A673 (cell line): ENCODE measurements at regions not wholly inside any gene's neighbourhood (a gene's known extent, or its start where the extent isn't known, plus 50 kb on each side); places are given as distances from the start of the nearest gene placed in this dataset.

Experiments
- BruUV-seq: library from RNA; stranded (reverse); fragments of 400-500 nt; replicated peaks from 2 replicates; lab custom pipeline; 2021; lab: Mats Ljungman, UMichigan
- CTCF ChIA-PET: fragments of 300-600 bp; sonication (Branson Sonifier 250); formaldehyde crosslinking; loops from one replicate; lab custom pipeline; 2022; ENCODE audit warnings: antibody characterized with exemption; lab: Charles Lee
- POLR2A ChIA-PET: fragments of 300-600 bp; sonication (Branson Sonifier 250); formaldehyde crosslinking; loops from one replicate; lab custom pipeline; 2022; ENCODE audit warnings: antibody characterized with exemption; ENCODE audit not compliant: low non-redundant PET; lab: Charles Lee
- DNase-seq: peaks from one replicate; pipeline ENCODE4 v3.0.0-alpha.2; 2015; ENCODE audit warnings: low spot score
- H3K27ac ChIP-seq: fragments of 200-600 bp; sonication (generic); 2 replicates; pipeline ENCODE4 v1.5.1; 2016; ENCODE audit warnings: mixed run types, low read depth, mild to moderate bottlenecking, mixed read lengths, antibody characterized with exemption, low read length; ENCODE audit not compliant: poor library complexity, severe bottlenecking
- H3K27me3 ChIP-seq: fragments of 200-600 bp; sonication (generic); replicated peaks from 2 replicates; pipeline ENCODE4 v1.6.1; 2017; ENCODE audit warnings: mixed run types, low read depth, mild to moderate bottlenecking, mixed read lengths, antibody characterized with exemption, low read length; ENCODE audit not compliant: insufficient read depth, poor library complexity
- H3K36me3 ChIP-seq: fragments of 200-600 bp; sonication (generic); 2 replicates; pipeline ENCODE4 v1.6.1; 2016; ENCODE audit warnings: mixed run types, mild to moderate bottlenecking, mixed read lengths, antibody characterized with exemption, low read length; ENCODE audit not compliant: insufficient read depth, poor library complexity, severe bottlenecking
- H3K4me1 ChIP-seq: fragments of 200-600 bp; sonication (generic); 2 replicates; pipeline ENCODE4 v1.6.1; 2017; ENCODE audit warnings: mixed run types, mild to moderate bottlenecking, mixed read lengths, antibody characterized with exemption, low read length; ENCODE audit not compliant: insufficient read depth, poor library complexity, severe bottlenecking
- H3K4me3 ChIP-seq: fragments of 200-600 bp; sonication (generic); 2 replicates; pipeline ENCODE4 v1.5.1; 2016; ENCODE audit warnings: low read depth, mixed run types, mild to moderate bottlenecking, mixed read lengths, low read length; ENCODE audit not compliant: poor library complexity, severe bottlenecking
- H3K9me3 ChIP-seq: fragments of 200-600 bp; sonication (generic); 2 replicates; pipeline ENCODE4 v1.6.1; 2016; ENCODE audit warnings: mixed run types, low read depth, mild to moderate bottlenecking, mixed read lengths, antibody characterized with exemption, low read length; ENCODE audit not compliant: poor library complexity, severe bottlenecking
- CTCF ChIP-seq: fragments of 300-800, 200-600 bp; sonication (generic); conservative IDR thresholded peaks from 2 replicates; pipeline ENCODE4 v1.5.1; 2017; ENCODE audit warnings: low read depth, mild to moderate bottlenecking, antibody characterized with exemption, low read length, moderate library complexity, mixed read lengths
- EZH2 ChIP-seq: fragments of 200-600 bp; sonication (generic); IDR thresholded peaks from 2 replicates; pipeline ENCODE4 v1.6.1; 2017; ENCODE audit warnings: borderline replicate concordance, low read depth, mild to moderate bottlenecking, mixed read lengths, antibody characterized with exemption, low read length; ENCODE audit not compliant: poor library complexity, severe bottlenecking
- intact Hi-C: fragments of 100-400 bp; cut with micrococcal nuclease; formaldehyde crosslinking; loops from one replicate; pipeline ENCODE4 v1.10.0; 2022; ENCODE audit not compliant: unreplicated experiment

DNA sequence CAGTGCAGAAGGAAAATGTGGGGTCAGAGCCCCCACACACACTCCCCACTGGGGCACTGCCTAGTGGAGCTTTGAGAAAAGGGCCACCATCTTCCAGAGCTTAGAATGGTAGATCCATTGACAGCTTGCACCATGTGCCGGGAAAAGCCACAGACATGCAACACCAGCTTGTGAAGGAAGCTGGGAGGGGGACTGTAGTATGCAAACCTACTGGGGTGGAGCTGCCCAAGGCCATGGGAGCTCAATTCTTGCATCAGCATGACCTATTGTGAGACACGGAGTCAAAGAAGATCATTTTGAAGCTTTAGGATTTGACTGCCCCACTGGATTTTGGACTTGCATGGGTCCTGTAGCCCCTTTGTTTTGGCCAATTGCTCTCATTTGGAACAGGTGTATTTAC lies 142.8 kb upstream of the ARHGEF9 start:
- Histone ChIP-seq H3K36me3 (no peaks in the 10 kb centered on the region), H3K4me3 (no peak overlapping the region), H3K4me1 (no peaks in the 10 kb centered on the region), H3K27me3 (no peaks in the 10 kb centered on the region), H3K27ac (no peak overlapping the region), H3K9me3 (peaks cover 7% of the 10 kb centered on the region)
- POLR2A ChIA-PET: no interaction called here
- DNase-seq: no peak
- no TSS peak for BruUV-seq
- intact Hi-C loops: no loop called here
- no peak for TF ChIP-seq CTCF
- no peak for TF ChIP-seq EZH2
- CTCF ChIA-PET: no interaction called here

DNA sequence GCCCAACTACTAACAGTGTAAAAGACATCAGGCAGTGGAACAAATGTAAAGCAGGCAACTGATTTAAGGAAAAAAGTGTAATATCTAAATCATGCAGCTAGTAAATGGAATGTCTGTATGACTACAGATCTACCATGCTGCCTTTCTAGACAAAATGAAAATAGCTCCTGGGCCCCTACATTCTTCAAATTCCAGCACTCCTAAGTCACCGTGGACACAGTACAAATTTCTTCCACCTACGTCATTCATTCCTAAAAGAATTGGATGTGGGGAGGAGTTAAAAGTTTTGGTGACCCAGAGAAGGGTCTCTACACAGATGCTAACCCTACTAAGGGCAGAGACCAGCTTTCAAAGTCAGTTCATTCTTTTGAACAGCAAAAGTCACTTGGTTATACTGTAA lies 137.2 kb upstream of the ARHGEF9 start:
- no peak for DNase-seq
- ChIA-PET POLR2A (no interaction called here), CTCF (no interaction called here)
- H3K4me1 ChIP-seq: no peaks in the 10 kb centered on the region
- TF ChIP-seq CTCF: no peak
- TF ChIP-seq EZH2: no peak
- H3K36me3 ChIP-seq: no peaks in the 10 kb centered on the region
- H3K27ac ChIP-seq: no peak overlapping the region
- peaks cover 14% of the 10 kb centered on the region for H3K9me3 ChIP-seq
- H3K27me3 ChIP-seq: no peaks in the 10 kb centered on the region
- no TSS peak for BruUV-seq
- intact Hi-C loops: no loop called here
- H3K4me3 ChIP-seq: no peak overlapping the region

DNA sequence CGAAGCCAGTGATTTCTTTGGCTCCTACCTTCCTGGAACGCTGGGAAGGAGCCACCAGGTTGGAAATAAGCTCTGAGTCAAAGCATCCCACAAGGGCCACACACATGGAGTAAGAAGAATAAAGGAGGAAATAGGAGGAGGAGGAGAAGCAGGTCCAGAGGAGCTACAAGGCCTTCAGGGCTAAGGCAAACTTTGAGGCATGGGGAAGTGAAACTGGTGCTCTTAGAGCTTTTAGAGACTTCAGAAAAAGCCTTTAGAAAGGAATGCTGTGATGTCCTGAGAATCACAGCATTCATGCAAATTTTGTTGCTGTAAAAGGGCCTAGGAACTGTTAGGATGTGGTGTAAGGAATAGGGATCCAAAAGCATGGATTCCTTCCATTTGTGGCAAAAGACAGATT lies 135.9 kb upstream of the ARHGEF9 start:
- no peaks in the 10 kb centered on the region for H3K36me3 ChIP-seq
- H3K4me1 ChIP-seq: no peaks in the 10 kb centered on the region
- H3K27ac ChIP-seq: no peak overlapping the region
- no TSS peak for BruUV-seq
- POLR2A ChIA-PET: no interaction called here
- TF ChIP-seq EZH2 (no peak), CTCF (no peak)
- no peak for DNase-seq
- H3K9me3 ChIP-seq: peaks cover 14% of the 10 kb centered on the region
- no peaks in the 10 kb centered on the region for H3K27me3 ChIP-seq
- H3K4me3 ChIP-seq: no peak overlapping the region
- intact Hi-C loops: no loop called here
- CTCF ChIA-PET: no interaction called here
